ENCODE measurements at regions not wholly inside any gene's neighbourhood (a gene's known extent, or its start where the extent isn't known, plus 50 kb on each side); places are given as distances from the start of the nearest gene placed in this dataset.

DNA sequence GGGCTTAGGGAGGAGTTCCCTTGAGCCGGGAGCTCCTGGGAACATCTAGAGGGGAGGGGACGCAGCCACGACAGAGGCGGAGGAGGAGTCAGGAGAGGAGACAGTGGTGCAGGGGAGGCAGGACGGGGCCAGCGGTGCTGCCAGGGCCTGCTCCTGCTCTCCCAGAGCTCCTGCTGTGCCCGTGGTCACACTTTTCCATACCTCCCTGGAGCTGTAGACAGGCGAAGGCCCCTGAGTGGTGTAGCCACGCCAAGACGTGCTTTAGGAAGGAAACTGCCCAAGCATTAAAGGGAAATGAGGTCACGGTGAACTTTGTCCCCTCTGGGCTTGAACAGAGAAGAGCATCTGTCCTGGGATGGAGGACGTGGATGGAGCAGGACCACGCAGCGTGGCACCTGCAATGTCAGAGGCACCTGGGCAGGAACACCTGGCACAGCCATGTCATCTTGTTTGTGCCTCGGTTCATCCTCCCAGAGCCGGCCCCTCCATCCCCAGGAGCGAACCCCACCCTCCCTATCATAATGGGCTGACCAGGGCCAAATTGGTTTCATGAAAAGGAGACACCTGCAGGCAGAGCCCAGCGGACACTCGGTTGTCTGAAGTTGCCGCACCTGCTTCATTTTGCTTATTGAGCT lies 239.5 kb upstream of the SFSWAP start:
- DNase-seq (ENCODE audit: low read depth in 1 of 2, low spot score in 1 of 2): no peak
- no peak overlapping the region for H3K27ac ChIP-seq (replicated peaks)
- TF ChIP-seq SPI1 (IDR thresholded peaks at IDR 0.05; ENCODE audit: borderline replicate concordance, low read depth) (no peak), POLR2AphosphoS5 (IDR thresholded peaks at IDR 0.05; ENCODE audit: low read depth) (no peak), GABPA (IDR thresholded peaks at IDR 0.05; ENCODE audit: low read depth) (no peak), REST (IDR thresholded peaks at IDR 0.05; ENCODE audit: insufficient replicate concordance, low read depth) (no peak)
- TF ChIP-seq, protein P1, sequence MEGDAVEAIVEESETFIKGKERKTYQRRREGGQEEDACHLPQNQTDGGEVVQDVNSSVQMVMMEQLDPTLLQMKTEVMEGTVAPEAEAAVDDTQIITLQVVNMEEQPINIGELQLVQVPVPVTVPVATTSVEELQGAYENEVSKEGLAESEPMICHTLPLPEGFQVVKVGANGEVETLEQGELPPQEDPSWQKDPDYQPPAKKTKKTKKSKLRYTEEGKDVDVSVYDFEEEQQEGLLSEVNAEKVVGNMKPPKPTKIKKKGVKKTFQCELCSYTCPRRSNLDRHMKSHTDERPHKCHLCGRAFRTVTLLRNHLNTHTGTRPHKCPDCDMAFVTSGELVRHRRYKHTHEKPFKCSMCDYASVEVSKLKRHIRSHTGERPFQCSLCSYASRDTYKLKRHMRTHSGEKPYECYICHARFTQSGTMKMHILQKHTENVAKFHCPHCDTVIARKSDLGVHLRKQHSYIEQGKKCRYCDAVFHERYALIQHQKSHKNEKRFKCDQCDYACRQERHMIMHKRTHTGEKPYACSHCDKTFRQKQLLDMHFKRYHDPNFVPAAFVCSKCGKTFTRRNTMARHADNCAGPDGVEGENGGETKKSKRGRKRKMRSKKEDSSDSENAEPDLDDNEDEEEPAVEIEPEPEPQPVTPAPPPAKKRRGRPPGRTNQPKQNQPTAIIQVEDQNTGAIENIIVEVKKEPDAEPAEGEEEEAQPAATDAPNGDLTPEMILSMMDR (IDR thresholded peaks at IDR 0.05; ENCODE audit: insufficient read depth, low read length): no peak
- no peak overlapping the region for H3K4me3 ChIP-seq (replicated peaks; ENCODE audit: insufficient read depth, low read length)
- H3K27me3 ChIP-seq (ENCODE audit: insufficient read depth, poor library complexity, severe bottlenecking): no peaks in the 10 kb centered on the region

DNA sequence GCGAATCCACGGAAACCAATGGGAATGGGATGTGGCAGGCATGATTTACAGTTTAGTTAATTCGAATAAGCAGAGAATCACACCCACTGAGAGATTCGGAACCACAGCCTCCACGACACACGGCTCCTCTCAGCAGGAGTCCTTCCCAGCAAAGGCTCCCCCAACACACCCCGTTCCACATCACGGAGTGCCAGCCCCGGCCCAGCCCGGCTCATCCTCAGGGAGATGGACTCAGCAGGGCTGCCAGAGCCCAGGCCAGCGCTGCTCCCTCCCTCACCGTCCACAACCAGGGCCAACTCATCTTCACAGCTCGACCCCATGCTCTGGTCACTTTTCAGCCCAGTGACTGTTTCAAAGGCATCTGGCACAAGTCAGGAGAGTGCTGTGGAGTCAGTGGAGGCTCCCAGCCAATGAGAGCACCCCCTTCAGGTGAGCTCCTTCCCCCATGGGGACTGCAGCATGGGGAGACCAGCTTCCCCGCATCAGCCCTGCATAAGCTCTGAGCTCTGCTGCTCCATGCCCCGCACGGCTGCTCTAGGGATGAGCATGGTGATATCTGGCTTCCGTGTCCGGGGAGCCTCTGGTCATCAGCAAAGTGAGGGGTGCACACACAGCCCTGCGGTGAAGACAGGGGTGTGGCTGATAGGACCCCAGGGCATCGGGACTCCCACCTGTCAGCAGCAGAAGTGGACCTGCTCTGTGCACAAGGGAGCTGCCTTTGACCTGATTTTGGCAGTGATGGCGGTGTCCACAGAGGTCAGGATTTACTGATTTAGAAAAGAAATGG lies 238.8 kb upstream of the SFSWAP start:
- Histone ChIP-seq H3K4me3 (replicated peaks; ENCODE audit: insufficient read depth, low read length) (no peak overlapping the region), H3K27me3 (ENCODE audit: insufficient read depth, poor library complexity, severe bottlenecking) (no peaks in the 10 kb centered on the region), H3K27ac (replicated peaks) (no peak overlapping the region)
- TF ChIP-seq, protein P1 (IDR thresholded peaks at IDR 0.05; ENCODE audit: insufficient read depth, low read length): no peak
- TF ChIP-seq GABPA (IDR thresholded peaks at IDR 0.05; ENCODE audit: low read depth) (no peak), REST (IDR thresholded peaks at IDR 0.05; ENCODE audit: insufficient replicate concordance, low read depth) (no peak), SPI1 (IDR thresholded peaks at IDR 0.05; ENCODE audit: borderline replicate concordance, low read depth) (no peak), POLR2AphosphoS5 (IDR thresholded peaks at IDR 0.05; ENCODE audit: low read depth) (no peak)
- DNase-seq (ENCODE audit: low read depth in 1 of 2, low spot score in 1 of 2): no peak

DNA sequence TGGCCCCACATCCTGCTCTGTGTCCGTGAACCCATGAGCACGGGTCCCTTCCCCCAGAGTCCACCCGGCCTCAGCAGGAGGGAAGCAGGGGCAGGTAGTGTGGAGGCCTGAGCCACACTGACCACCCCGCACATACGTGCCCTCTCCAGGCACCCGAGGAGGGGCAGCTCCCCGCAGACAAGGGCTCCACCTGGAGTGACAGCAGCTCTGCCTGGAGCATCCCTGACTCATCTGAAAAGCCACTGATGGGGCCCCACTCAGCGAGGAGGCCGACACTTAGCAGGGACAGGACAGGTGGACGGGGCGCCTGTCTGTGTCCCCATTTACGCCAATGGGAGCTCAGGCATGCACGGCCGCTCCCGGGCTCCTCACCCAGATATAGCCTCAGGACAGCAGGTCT lies 237.6 kb upstream of the SFSWAP start:
- H3K27ac ChIP-seq (replicated peaks): no peak overlapping the region

More for the DNA sequence above, 237.6 kb upstream of the SFSWAP start:
- Histone ChIP-seq H3K4me3 (replicated peaks; ENCODE audit: insufficient read depth, low read length) (no peak overlapping the region), H3K27me3 (ENCODE audit: insufficient read depth, poor library complexity, severe bottlenecking) (no peaks in the 10 kb centered on the region)
- TF ChIP-seq POLR2AphosphoS5 (IDR thresholded peaks at IDR 0.05; ENCODE audit: low read depth): no peak
- TF ChIP-seq REST (IDR thresholded peaks at IDR 0.05; ENCODE audit: insufficient replicate concordance, low read depth): no peak
- TF ChIP-seq SPI1 (IDR thresholded peaks at IDR 0.05; ENCODE audit: borderline replicate concordance, low read depth): no peak
- no peak for TF ChIP-seq GABPA (IDR thresholded peaks at IDR 0.05; ENCODE audit: low read depth)
- TF ChIP-seq, protein P1 (IDR thresholded peaks at IDR 0.05; ENCODE audit: insufficient read depth, low read length): no peak
- DNase-seq (ENCODE audit: low read depth in 1 of 2, low spot score in 1 of 2): no peak
